KMS-11 (cell line): ENCODE measurements at regions not wholly inside any gene's neighbourhood (a gene's known extent, or its start where the extent isn't known, plus 50 kb on each side); places are given as distances from the start of the nearest gene placed in this dataset.

Experiments used
- H2AFZ ChIP-seq: fragments of 200-600 bp; sonication (generic); 2 replicates; pipeline ENCODE4 v1.6.1; 2016; ENCODE audit warnings: antibody characterized with exemption, mixed run types, low read depth
- H3K27ac ChIP-seq: fragments of 200-600 bp; sonication (generic); 2 replicates; pipeline ENCODE4 v1.6.1; 2016; ENCODE audit warnings: mild to moderate bottlenecking, mixed run types
- H3K27me3 ChIP-seq: fragments of 200-600 bp; sonication (generic); 2 replicates; pipeline ENCODE4 v1.6.1; 2017; ENCODE audit warnings: mild to moderate bottlenecking, low read depth, mixed run types, moderate library complexity; ENCODE audit not compliant: insufficient read depth
- H3K36me3 ChIP-seq: fragments of 200-600 bp; sonication (generic); 2 replicates; pipeline ENCODE4 v1.6.1; 2017; ENCODE audit warnings: mild to moderate bottlenecking, mixed run types; ENCODE audit not compliant: insufficient read depth
- H3K4me1 ChIP-seq: fragments of 200-600 bp; sonication (generic); 2 replicates; pipeline ENCODE4 v1.6.1; 2016; ENCODE audit warnings: mild to moderate bottlenecking, low read depth, mixed run types; ENCODE audit not compliant: poor library complexity, severe bottlenecking
- H3K4me2 ChIP-seq: fragments of 200-600 bp; sonication (generic); 2 replicates; pipeline ENCODE4 v1.7.0; 2016; ENCODE audit warnings: mild to moderate bottlenecking, mixed run types
- H3K4me3 ChIP-seq: fragments of 200-600 bp; sonication (generic); IDR thresholded peaks from 2 replicates; pipeline ENCODE4 v1.6.1; 2017; ENCODE audit warnings: low read depth, low read length, mixed read lengths; ENCODE audit not compliant: insufficient read depth
- H3K79me2 ChIP-seq: fragments of 200-600 bp; sonication (generic); 2 replicates; pipeline ENCODE4 v1.6.1; 2016; ENCODE audit warnings: low read depth, mixed run types; ENCODE audit not compliant: insufficient read depth
- H3K9ac ChIP-seq: fragments of 200-600 bp; sonication (generic); 2 replicates; pipeline ENCODE4 v1.6.1; 2016; ENCODE audit warnings: mild to moderate bottlenecking, mixed run types
- H4K20me1 ChIP-seq: fragments of 200-600 bp; sonication (generic); 2 replicates; pipeline ENCODE4 v1.6.1; 2016; ENCODE audit warnings: mild to moderate bottlenecking, mixed run types; ENCODE audit not compliant: insufficient read depth
- CTCF ChIP-seq: fragments of 200-600 bp; sonication (generic); conservative IDR thresholded peaks from 2 replicates; pipeline ENCODE4 v1.6.1; 2017; ENCODE audit warnings: low read depth, mild to moderate bottlenecking, antibody characterized with exemption, low read length, moderate library complexity, mixed read lengths

DNA sequence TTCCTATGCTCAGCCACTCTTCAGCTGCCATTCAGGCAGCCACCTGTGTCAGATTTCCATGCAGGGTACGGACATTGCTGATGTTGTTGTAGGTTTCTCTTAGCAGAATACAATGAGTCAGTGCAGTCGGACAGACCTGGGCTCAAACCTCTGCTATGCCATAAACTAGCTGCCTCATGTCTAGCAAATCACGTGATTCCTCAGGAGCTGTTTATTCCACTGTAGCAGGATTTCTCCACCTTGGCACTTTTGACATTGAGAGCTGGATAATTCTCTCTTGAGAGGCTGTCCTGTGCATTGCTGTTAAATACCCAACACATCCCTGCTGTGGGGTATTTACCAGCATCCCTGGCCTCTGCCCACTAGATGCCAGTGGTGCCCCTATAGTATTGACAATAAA, 413.8 kb upstream of the CDH4 start:
- no peaks in the 10 kb centered on the region for H3K36me3 ChIP-seq
- no peak for TF ChIP-seq CTCF
- no peaks in the 10 kb centered on the region for H3K27me3 ChIP-seq
- H3K4me1 ChIP-seq, result peaks cover 43% of the 10 kb centered on the region
- no peak overlapping the region for H3K4me3 ChIP-seq
- H3K27ac ChIP-seq, result no peak overlapping the region
- H3K9ac ChIP-seq, result no peak overlapping the region
- H4K20me1 ChIP-seq, result no peaks in the 10 kb centered on the region
- no peaks in the 10 kb centered on the region for H3K79me2 ChIP-seq
- no peak overlapping the region for H3K4me2 ChIP-seq
- H2AFZ ChIP-seq, result no peak overlapping the region

GRCh38 chr20:60840971-60841370, 411.1 kb upstream of the CDH4 start:
- no peaks in the 10 kb centered on the region for H3K36me3 ChIP-seq
- peaks cover 20% of the 10 kb centered on the region for H3K4me1 ChIP-seq
- H3K79me2 ChIP-seq, result no peaks in the 10 kb centered on the region
- no peak overlapping the region for H3K4me3 ChIP-seq
- H4K20me1 ChIP-seq, result no peaks in the 10 kb centered on the region
- no peak overlapping the region for H2AFZ ChIP-seq
- H3K9ac ChIP-seq, result no peak overlapping the region
- H3K27ac ChIP-seq, result no peak overlapping the region
- no peak overlapping the region for H3K4me2 ChIP-seq
- no peak for TF ChIP-seq CTCF
- H3K27me3 ChIP-seq, result no peaks in the 10 kb centered on the region

- Histone ChIP-seq H3K27ac (no peak overlapping the region), H3K4me3 (no peak overlapping the region), H3K27me3 (no peaks in the 10 kb centered on the region), H3K9ac (no peak overlapping the region), H3K4me2 (no peak overlapping the region), H2AFZ (no peak overlapping the region), H3K4me1 (no peaks in the 10 kb centered on the region), H3K79me2 (no peaks in the 10 kb centered on the region), H3K36me3 (no peaks in the 10 kb centered on the region), H4K20me1 (no peaks in the 10 kb centered on the region)
- TF ChIP-seq CTCF, result no peak
These were observed 406.9 kb upstream of the CDH4 start for GRCh38 chr20:60845146-60845545.

DNA sequence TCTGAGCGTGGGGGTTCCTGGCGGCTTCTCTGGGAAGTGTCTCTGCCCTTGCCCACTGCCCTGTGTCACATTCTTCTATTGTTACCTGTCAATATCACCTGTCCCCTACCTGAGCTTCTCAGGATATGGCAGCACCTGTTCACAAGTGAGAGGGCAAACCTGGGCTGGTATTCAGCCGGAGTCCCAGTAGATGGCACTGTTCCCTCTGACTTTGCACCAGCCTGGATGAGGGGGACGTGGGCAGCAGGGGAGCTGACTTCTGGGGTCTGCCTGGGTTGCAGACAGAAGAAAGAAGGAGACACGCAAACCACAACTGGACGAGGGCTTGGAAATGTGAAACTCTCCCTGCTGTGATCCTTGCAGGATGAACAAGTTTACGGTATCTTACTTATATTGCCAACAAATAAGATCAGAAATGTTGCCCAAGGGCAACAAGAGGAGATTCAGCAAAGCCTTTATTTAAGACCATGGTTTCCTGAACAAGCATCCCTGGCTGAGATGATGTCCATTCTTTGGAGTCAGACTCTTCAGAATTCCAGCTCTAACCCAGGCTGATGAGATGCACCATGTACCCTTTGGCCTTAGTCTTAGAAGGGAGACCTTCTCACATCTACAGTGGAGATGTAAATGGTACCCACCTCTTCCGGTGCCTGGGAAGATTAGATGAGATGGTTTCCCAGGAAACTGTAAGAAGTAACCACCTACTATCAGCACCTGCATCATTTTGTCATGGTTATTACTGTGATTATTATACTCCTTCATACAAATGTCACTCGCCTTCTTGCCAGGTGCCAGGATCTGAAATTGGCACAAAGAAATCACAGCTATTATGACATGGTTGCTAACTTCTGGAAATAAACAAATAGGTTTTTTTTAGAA, 400.0 kb upstream of the CDH4 start:
- TF ChIP-seq CTCF, result peak; percentile 94
- no peaks in the 10 kb centered on the region for H3K79me2 ChIP-seq
- H3K4me2 ChIP-seq, result no peak overlapping the region
- no peaks in the 10 kb centered on the region for H3K27me3 ChIP-seq
- H3K4me3 ChIP-seq, result no peak overlapping the region
- no peak overlapping the region for H3K27ac ChIP-seq
- no peaks in the 10 kb centered on the region for H4K20me1 ChIP-seq
- H3K4me1 ChIP-seq, result no peaks in the 10 kb centered on the region
- H3K36me3 ChIP-seq, result no peaks in the 10 kb centered on the region
- no peak overlapping the region for H3K9ac ChIP-seq
- H2AFZ ChIP-seq, result no peak overlapping the region
